GM23248 (cell line): ENCODE measurements at regions not wholly inside any gene's neighbourhood (a gene's known extent, or its start where the extent isn't known, plus 50 kb on each side); places are given as distances from the start of the nearest gene placed in this dataset.
"Not testable (repeated sequence)": the region's sequence is repeated elsewhere in the genome, so short reads cannot be mapped to it uniquely, and the experiment has no call there.

Experiments
- DNase-seq: peaks from one replicate; pipeline ENCODE4 v3.0.0-alpha.2; 2015
- H2AFZ ChIP-seq: fragments of 200-600 bp; sonication (generic); 2 replicates; pipeline ENCODE4 v1.6.1; 2016; ENCODE audit warnings: antibody characterized with exemption
- H3F3A ChIP-seq: fragments of 200-600 bp; sonication (generic); 2 replicates; pipeline ENCODE4 v1.6.1; 2016; ENCODE audit warnings: mild to moderate bottlenecking, antibody characterized with exemption, mixed run types; ENCODE audit not compliant: insufficient read depth
- H3K27ac ChIP-seq: fragments of 200-600 bp; sonication (generic); 2 replicates; pipeline ENCODE4 v1.5.1; 2016; ENCODE audit warnings: mild to moderate bottlenecking
- H3K27me3 ChIP-seq: fragments of 200-600 bp; sonication (generic); replicated peaks from 2 replicates; pipeline ENCODE4 v1.6.1; 2016; ENCODE audit warnings: mild to moderate bottlenecking; ENCODE audit not compliant: insufficient read depth
- H3K36me3 ChIP-seq: fragments of 200-600 bp; sonication (generic); 2 replicates; pipeline ENCODE4 v1.6.1; 2016; ENCODE audit warnings: low read depth, mild to moderate bottlenecking
- H3K4me1 ChIP-seq: fragments of 200-600 bp; sonication (generic); 2 replicates; pipeline ENCODE4 v1.6.1; 2016; ENCODE audit warnings: mild to moderate bottlenecking; ENCODE audit not compliant: insufficient read depth
- H3K4me2 ChIP-seq: fragments of 200-600 bp; sonication (generic); one replicate; pipeline ENCODE4 v1.6.1; 2016; ENCODE audit warnings: mild to moderate bottlenecking; ENCODE audit not compliant: unreplicated experiment
- H3K4me3 ChIP-seq: fragments of 200-600 bp; sonication (generic); 2 replicates; pipeline ENCODE4 v1.5.1; 2016; ENCODE audit warnings: mild to moderate bottlenecking
- H3K79me2 ChIP-seq: fragments of 200-600 bp; sonication (generic); 2 replicates; pipeline ENCODE4 v1.6.1; 2016; ENCODE audit warnings: mild to moderate bottlenecking; ENCODE audit not compliant: insufficient read depth
- H3K9ac ChIP-seq: fragments of 200-600 bp; sonication (generic); 2 replicates; pipeline ENCODE4 v1.6.1; 2016; ENCODE audit warnings: mild to moderate bottlenecking
- H3K9me2 ChIP-seq: fragments of 200-600 bp; sonication (generic); 2 replicates; pipeline ENCODE4 v1.6.1; 2016; ENCODE audit warnings: mixed run types, mild to moderate bottlenecking, moderate library complexity; ENCODE audit not compliant: insufficient read depth
- H3K9me3 ChIP-seq: fragments of 200-600 bp; sonication (generic); one replicate; pipeline ENCODE4 v1.6.1; 2017; ENCODE audit warnings: low read depth
- H4K20me1 ChIP-seq: fragments of 200-600 bp; sonication (generic); 2 replicates; pipeline ENCODE4 v1.6.0; 2016; ENCODE audit not compliant: insufficient read depth
- EZH2 ChIP-seq: fragments of 200-600 bp; sonication (generic); IDR thresholded peaks from 2 replicates; pipeline ENCODE4 v1.6.1; 2018; ENCODE audit warnings: antibody characterized with exemption, mild to moderate bottlenecking; ENCODE audit not compliant: insufficient read depth, poor library complexity, severe bottlenecking
- EZH2phosphoT487 ChIP-seq: fragments of 200-600 bp; sonication (generic); IDR thresholded peaks from 2 replicates; pipeline ENCODE4 v1.6.1; 2018; ENCODE audit warnings: antibody characterized with exemption, moderate library complexity, mild to moderate bottlenecking, low read depth; ENCODE audit not compliant: insufficient read depth
- WGBS, 2 experiments: methylation state at CpG; one replicate each; pipeline ENCODE4 v1.1.6; 2015 to 2017; ENCODE audit warnings: low lambda C conversion rate in 2 of 2, low coverage in 1 of 2; ENCODE audit errors: missing lambda C conversion rate in 2 of 2; 5-methylcytosine and 5-hydroxymethylcytosine counted together
- in situ Hi-C: fragments of 300-500 bp; cut with MboI; formaldehyde crosslinking; loops from 2 replicates; pipeline ENCODE4 v1.15.0; 2020

GRCh38 chr7:55261386-55261770 lies 103.8 kb upstream of the LANCL2 start:
- Histone ChIP-seq H3K79me2 (no peaks in the 10 kb centered on the region), H3K4me1 (no peaks in the 10 kb centered on the region), H3K36me3 (no peaks in the 10 kb centered on the region), H3K9me2 (no peaks in the 10 kb centered on the region), H3K9ac (no peak overlapping the region), H3K27me3 (peaks cover 15% of the 10 kb centered on the region), H3F3A (no peaks in the 10 kb centered on the region), H3K9me3 (no peaks in the 10 kb centered on the region), H3K4me2 (no peak overlapping the region), H3K27ac (no peak overlapping the region), H2AFZ (no peak overlapping the region), H4K20me1 (no peaks in the 10 kb centered on the region), H3K4me3 (no peak overlapping the region)
- 21 to 33% methylated on average over 1 of the region's 1 CpG for WGBS, 2 experiments
- in situ Hi-C loops = loop anchor here (5.0 kb wide), 1 partner anchor 474 kb away; no protein-coding TSS in a partner anchor
- TF ChIP-seq EZH2phosphoT487 (no peak), EZH2 (no peak)
- no peak for DNase-seq

- H4K20me1 ChIP-seq, H2AFZ ChIP-seq, H3K9me3 ChIP-seq, H3K79me2 ChIP-seq, H3K4me2 ChIP-seq, H3F3A ChIP-seq, H3K36me3 ChIP-seq, H3K9ac ChIP-seq, H3K27ac ChIP-seq, in situ Hi-C loops, DNase-seq, H3K4me1 ChIP-seq, H3K4me3 ChIP-seq, H3K9me2 ChIP-seq: not testable (repeated sequence)
- peaks cover 15% of the 10 kb centered on the region for H3K27me3 ChIP-seq
- WGBS, 2 experiments = 71 to 75% methylated on average over 8 of the region's 8 CpGs
Measured at GRCh38 chr7:55265328-55265727, 99.8 kb upstream of the LANCL2 start.

DNA sequence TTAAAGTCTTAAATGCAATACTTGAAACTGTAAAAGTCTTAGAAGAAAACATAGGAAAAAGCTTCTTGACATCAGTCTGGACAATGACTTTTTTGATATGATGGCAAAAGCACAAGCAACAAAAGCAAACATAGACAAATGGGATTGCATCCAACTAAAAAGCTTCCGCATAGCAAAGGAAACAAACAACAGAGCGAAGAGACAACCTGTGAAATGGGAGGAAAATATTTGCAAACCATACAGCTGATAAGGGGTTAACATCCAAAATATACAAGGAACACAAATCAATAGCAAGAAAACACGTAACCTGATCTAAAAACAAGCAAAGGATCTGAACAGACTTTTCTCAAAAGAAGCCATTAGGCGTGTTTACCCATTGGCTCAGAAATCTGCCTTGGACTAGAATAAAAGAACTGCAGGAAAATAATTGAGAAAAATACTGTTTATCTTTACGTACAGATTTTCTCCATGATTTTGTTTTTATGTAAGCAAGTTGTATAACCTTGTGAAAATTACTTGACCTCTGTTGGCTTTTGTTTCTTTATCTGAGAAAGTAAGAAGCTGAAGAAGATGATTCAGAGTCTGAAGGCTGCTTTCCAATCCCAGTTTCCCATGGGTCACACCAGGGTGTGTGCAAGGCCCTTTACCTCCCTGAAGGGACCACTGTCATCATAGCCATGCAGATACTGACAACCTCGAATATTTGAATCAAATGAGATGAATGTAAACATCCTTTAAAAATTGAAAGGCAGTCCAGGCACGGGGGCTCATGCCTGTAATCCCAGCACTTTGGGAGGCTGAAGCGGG lies 99.1 kb upstream of the LANCL2 start:
- in situ Hi-C loops = no loop called here
- Histone ChIP-seq H3K4me3 (no peak overlapping the region), H3K9me3 (no peaks in the 10 kb centered on the region), H3K4me1 (no peaks in the 10 kb centered on the region), H3K79me2 (no peaks in the 10 kb centered on the region), H4K20me1 (no peaks in the 10 kb centered on the region), H2AFZ (no peak overlapping the region), H3K27ac (no peak overlapping the region), H3K27me3 (peaks cover 15% of the 10 kb centered on the region), H3K4me2 (no peak overlapping the region), H3F3A (no peaks in the 10 kb centered on the region), H3K9ac (no peak overlapping the region), H3K36me3 (no peaks in the 10 kb centered on the region), H3K9me2 (no peaks in the 10 kb centered on the region)
- no peak for DNase-seq
- TF ChIP-seq EZH2phosphoT487 (no peak), EZH2 (no peak)
- WGBS, 2 experiments = 77 to 80% methylated on average over 8 of the region's 8 CpGs

DNA sequence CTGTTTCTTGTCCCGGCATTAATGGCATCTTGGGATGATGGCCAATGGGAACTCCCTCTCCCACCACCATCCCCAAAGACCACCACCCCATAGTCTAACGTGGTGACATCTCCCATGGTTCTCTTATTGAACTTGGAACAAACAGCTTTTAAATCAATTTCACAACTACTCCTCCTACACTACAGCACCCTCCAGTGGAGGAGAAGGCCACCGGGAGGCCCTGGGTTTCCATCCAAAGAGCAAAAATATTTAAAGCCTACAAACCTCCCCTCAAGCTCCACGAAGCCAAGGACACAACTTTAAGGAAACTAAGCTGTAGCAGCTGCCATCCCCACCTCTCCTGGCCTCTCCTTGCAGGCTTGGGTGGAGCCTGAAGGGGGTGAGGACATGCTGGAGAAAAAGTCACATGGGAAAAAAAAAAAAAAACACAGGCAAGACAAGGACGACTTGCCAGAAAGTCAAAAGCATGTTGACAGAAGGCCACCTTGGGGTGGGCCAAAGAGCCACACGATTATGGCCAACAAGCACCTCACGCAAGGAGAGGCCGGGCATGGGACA lies 94.0 kb upstream of the LANCL2 start:
- peaks cover 14% of the 10 kb centered on the region; the same call in 1 of the 2 replicates for H3K27me3 ChIP-seq
- DNase-seq = peak; percentile 59

More for the DNA sequence above, 94.0 kb upstream of the LANCL2 start:
- H3K9me3 ChIP-seq = no peaks in the 10 kb centered on the region
- H3K36me3 ChIP-seq = no peaks in the 10 kb centered on the region
- H3K4me1 ChIP-seq = no peaks in the 10 kb centered on the region
- no peak overlapping the region for H2AFZ ChIP-seq
- no peak overlapping the region for H3K4me2 ChIP-seq
- H3K79me2 ChIP-seq = no peaks in the 10 kb centered on the region
- no peak for TF ChIP-seq EZH2phosphoT487
- TF ChIP-seq EZH2 = no peak
- no peak overlapping the region for H3K4me3 ChIP-seq
- no peaks in the 10 kb centered on the region for H3K9me2 ChIP-seq
- in situ Hi-C loops = loop anchor here (10.0 kb wide), 1 partner anchor 324 kb away; no protein-coding TSS in a partner anchor
- H3F3A ChIP-seq = no peaks in the 10 kb centered on the region
- no peak overlapping the region for H3K9ac ChIP-seq
- H3K27ac ChIP-seq = no peak overlapping the region
- 40 to 42% methylated on average over 8 of the region's 8 CpGs for WGBS, 2 experiments
- H4K20me1 ChIP-seq = no peaks in the 10 kb centered on the region
